Loucy (cell line): ENCODE measurements at regions not wholly inside any gene's neighbourhood (a gene's known extent, or its start where the extent isn't known, plus 50 kb on each side); places are given as distances from the start of the nearest gene placed in this dataset.

ENCODE experiments used
- EZH2phosphoT487 ChIP-seq: fragments of 200-600 bp; IDR thresholded peaks from 2 replicates; pipeline ENCODE4 v1.6.1; 2018; ENCODE audit warnings: antibody characterized with exemption, mild to moderate bottlenecking, moderate library complexity, borderline replicate concordance
- TF ChIP-seq, protein P1 (sequence below): fragments of 200-600 bp; sonication (generic); conservative IDR thresholded peaks from 2 replicates; pipeline ENCODE4 v1.5.1; 2014; ENCODE audit warnings: mild to moderate bottlenecking, antibody characterized with exemption, low read length

DNA sequence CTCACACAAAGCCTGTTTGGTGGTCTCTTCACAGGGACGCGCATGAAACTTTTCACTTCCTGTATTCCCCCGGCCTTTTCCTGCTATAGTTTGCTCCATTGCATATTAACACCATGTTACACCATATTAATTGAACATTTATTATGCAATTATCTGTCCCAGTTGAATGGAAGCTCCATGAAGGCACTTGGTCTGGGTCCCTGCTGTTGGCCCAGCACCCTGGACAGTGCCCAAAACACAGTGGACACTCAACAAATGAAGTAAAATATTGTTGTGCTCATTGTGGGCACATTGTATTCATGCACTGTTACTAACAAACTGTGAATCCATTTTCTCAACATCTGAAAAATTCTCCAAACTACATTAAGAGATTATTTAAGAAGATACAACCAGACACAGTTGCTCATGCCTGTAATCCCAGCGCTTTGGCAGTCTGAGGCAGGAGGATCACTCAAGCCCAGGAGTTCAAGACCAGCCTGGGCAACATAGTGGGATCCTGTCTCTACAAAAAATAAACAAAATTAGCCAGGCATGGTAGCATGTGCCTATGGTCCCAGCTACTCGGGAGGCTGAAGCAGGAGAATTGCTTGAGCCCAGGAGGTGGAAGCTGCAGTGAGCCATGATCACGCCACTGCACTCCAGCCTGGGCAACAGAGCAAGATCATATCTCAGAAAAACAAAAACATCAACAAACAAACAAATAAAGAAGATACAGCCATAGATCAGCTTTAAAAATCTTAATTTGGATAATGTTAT is 292.7 kb upstream of the TENM3 start:
- TF ChIP-seq, protein P1, sequence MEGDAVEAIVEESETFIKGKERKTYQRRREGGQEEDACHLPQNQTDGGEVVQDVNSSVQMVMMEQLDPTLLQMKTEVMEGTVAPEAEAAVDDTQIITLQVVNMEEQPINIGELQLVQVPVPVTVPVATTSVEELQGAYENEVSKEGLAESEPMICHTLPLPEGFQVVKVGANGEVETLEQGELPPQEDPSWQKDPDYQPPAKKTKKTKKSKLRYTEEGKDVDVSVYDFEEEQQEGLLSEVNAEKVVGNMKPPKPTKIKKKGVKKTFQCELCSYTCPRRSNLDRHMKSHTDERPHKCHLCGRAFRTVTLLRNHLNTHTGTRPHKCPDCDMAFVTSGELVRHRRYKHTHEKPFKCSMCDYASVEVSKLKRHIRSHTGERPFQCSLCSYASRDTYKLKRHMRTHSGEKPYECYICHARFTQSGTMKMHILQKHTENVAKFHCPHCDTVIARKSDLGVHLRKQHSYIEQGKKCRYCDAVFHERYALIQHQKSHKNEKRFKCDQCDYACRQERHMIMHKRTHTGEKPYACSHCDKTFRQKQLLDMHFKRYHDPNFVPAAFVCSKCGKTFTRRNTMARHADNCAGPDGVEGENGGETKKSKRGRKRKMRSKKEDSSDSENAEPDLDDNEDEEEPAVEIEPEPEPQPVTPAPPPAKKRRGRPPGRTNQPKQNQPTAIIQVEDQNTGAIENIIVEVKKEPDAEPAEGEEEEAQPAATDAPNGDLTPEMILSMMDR: no peak
- TF ChIP-seq EZH2phosphoT487: no peak
